ENCODE measurements at regions not wholly inside any gene's neighbourhood (a gene's known extent, or its start where the extent isn't known, plus 50 kb on each side); places are given as distances from the start of the nearest gene placed in this dataset.

- Histone ChIP-seq H3K27ac (no peak overlapping the region), H3K27me3 (no peaks in the 10 kb centered on the region), H3K9me3 (no peaks in the 10 kb centered on the region), H3K36me3 (no peaks in the 10 kb centered on the region), H3K4me3 (no peak overlapping the region), H3K4me1 (peaks cover 0 to 12% (median 2%) of the 10 kb centered on the region in 4 donors)
- ATAC-seq (ENCODE audit: low FRiP score in 2 of 2) (peak; percentile 25 to 66), DNase-seq (peak; percentile 63 to 72)
- WGBS, 2 donors: 44 to 82% methylated on average over 14 to 22 of the region's 28 CpGs
- TF ChIP-seq EP300 (IDR thresholded peaks at IDR 0.05): no peak
- TF ChIP-seq POLR2A (IDR thresholded peaks at IDR 0.05): no peak
- no peak for TF ChIP-seq POLR2AphosphoS5 (IDR thresholded peaks at IDR 0.05)
Measured at GRCh38 chr9:129561594-129562281, 59.2 kb downstream of the C9orf50 start.

- DNase-seq: no peak
- ATAC-seq (ENCODE audit: low FRiP score in 2 of 2): no peak
Measured at GRCh38 chr9:129560881-129561306, 60.0 kb downstream of the C9orf50 start.

GRCh38 chr9:129559506-129559881 lies 61.4 kb downstream of the C9orf50 start:
- WGBS, 2 donors: 88 to 96% methylated on average over 2 to 4 of the region's 4 CpGs
- ATAC-seq (ENCODE audit: low FRiP score in 2 of 2): no peak
- no peaks in the 10 kb centered on the region for H3K27me3 ChIP-seq
- TF ChIP-seq EP300 (IDR thresholded peaks at IDR 0.05): no peak
- no peak for TF ChIP-seq POLR2AphosphoS5 (IDR thresholded peaks at IDR 0.05)
- no peak for TF ChIP-seq CTCF (IDR thresholded peaks at IDR 0.05)
- no peak for TF ChIP-seq POLR2A (IDR thresholded peaks at IDR 0.05)
- no peak overlapping the region for H3K27ac ChIP-seq
- no peaks in the 10 kb centered on the region for H3K36me3 ChIP-seq
- DNase-seq: no peak
- no peak overlapping the region for H3K4me3 ChIP-seq
- H3K4me1 ChIP-seq: peaks cover 0 to 12% (median 2%) of the 10 kb centered on the region in 4 donors
- no peaks in the 10 kb centered on the region for H3K9me3 ChIP-seq

More at GRCh38 chr9:129560881-129561306, 60.0 kb downstream of the C9orf50 start:
- H3K27ac ChIP-seq: no peak overlapping the region
- no peaks in the 10 kb centered on the region for H3K36me3 ChIP-seq
- peaks cover 0 to 12% (median 2%) of the 10 kb centered on the region in 4 donors for H3K4me1 ChIP-seq
- H3K4me3 ChIP-seq: no peak overlapping the region
- H3K27me3 ChIP-seq: no peaks in the 10 kb centered on the region
- WGBS, 2 donors: 89 to 94% methylated on average over 12 to 13 of the region's 13 CpGs
- TF ChIP-seq CTCF (IDR thresholded peaks at IDR 0.05): no peak
- no peak for TF ChIP-seq EP300 (IDR thresholded peaks at IDR 0.05)
- TF ChIP-seq POLR2AphosphoS5 (IDR thresholded peaks at IDR 0.05): no peak
- no peak for TF ChIP-seq POLR2A (IDR thresholded peaks at IDR 0.05)
- no peaks in the 10 kb centered on the region for H3K9me3 ChIP-seq

- DNase-seq: no peak
- 71% methylated on average over 14 of the region's 21 CpGs for WGBS, 2 donors
- Histone ChIP-seq H3K27ac (peak overlapping the region in 1 of 4 donors; percentile 4), H3K36me3 (no peaks in the 10 kb centered on the region), H3K4me3 (no peak overlapping the region), H3K4me1 (peaks cover 0 to 12% (median 2%) of the 10 kb centered on the region in 4 donors), H3K9me3 (no peaks in the 10 kb centered on the region), H3K27me3 (no peaks in the 10 kb centered on the region)
- no peak for ATAC-seq (ENCODE audit: low FRiP score in 2 of 2)
- TF ChIP-seq POLR2A (IDR thresholded peaks at IDR 0.05) (no peak), CTCF (IDR thresholded peaks at IDR 0.05) (no peak), EP300 (IDR thresholded peaks at IDR 0.05) (no peak), POLR2AphosphoS5 (IDR thresholded peaks at IDR 0.05) (no peak)
Measured at GRCh38 chr9:129558551-129559505, 62.1 kb downstream of the C9orf50 start.

GRCh38 chr9:129558063-129558550 lies 62.8 kb downstream of the C9orf50 start:
- WGBS, 2 donors: 58 to 66% methylated on average over 11 to 13 of the region's 16 CpGs
- no peak for ATAC-seq (ENCODE audit: low FRiP score in 2 of 2)

More at GRCh38 chr9:129558063-129558550, 62.8 kb downstream of the C9orf50 start:
- TF ChIP-seq POLR2AphosphoS5 (IDR thresholded peaks at IDR 0.05): no peak
- TF ChIP-seq POLR2A (IDR thresholded peaks at IDR 0.05): no peak
- no peak for TF ChIP-seq CTCF (IDR thresholded peaks at IDR 0.05)
- TF ChIP-seq EP300 (IDR thresholded peaks at IDR 0.05): no peak
- Histone ChIP-seq H3K4me3 (no peak overlapping the region), H3K27me3 (no peaks in the 10 kb centered on the region), H3K4me1 (peaks cover 0 to 12% (median 2%) of the 10 kb centered on the region in 4 donors), H3K9me3 (no peaks in the 10 kb centered on the region), H3K36me3 (no peaks in the 10 kb centered on the region), H3K27ac (peak overlapping the region in 1 of 4 donors; percentile 4)
- DNase-seq: no peak
